ENCODE measurements at regions not wholly inside any gene's neighbourhood (a gene's known extent, or its start where the extent isn't known, plus 50 kb on each side); places are given as distances from the start of the nearest gene placed in this dataset.

DNA sequence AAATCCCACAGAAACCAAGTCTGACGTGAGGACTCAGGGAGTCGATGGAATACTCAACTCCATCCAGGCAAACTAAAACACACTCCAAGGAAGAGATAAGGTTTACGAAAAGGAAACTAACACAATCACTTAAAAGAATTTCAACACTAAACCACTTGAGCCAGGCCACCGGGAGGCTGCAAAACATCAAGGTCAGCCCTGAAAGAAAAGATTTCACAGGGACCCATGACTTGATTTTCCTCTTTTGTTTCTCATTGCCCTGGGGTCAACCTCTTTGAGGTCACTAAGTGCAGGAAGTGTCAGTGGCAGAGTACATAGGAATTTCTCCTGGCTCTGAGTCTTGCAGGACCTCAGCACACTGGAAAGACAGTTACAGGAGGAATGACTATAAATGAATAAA lies 77.8 kb upstream of the TARS1 start:
- TF ChIP-seq, protein P1, sequence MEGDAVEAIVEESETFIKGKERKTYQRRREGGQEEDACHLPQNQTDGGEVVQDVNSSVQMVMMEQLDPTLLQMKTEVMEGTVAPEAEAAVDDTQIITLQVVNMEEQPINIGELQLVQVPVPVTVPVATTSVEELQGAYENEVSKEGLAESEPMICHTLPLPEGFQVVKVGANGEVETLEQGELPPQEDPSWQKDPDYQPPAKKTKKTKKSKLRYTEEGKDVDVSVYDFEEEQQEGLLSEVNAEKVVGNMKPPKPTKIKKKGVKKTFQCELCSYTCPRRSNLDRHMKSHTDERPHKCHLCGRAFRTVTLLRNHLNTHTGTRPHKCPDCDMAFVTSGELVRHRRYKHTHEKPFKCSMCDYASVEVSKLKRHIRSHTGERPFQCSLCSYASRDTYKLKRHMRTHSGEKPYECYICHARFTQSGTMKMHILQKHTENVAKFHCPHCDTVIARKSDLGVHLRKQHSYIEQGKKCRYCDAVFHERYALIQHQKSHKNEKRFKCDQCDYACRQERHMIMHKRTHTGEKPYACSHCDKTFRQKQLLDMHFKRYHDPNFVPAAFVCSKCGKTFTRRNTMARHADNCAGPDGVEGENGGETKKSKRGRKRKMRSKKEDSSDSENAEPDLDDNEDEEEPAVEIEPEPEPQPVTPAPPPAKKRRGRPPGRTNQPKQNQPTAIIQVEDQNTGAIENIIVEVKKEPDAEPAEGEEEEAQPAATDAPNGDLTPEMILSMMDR (IDR thresholded peaks at IDR 0.05; ENCODE audit: low read depth, low read length, poor library complexity, severe bottlenecking) = no peak
- TF ChIP-seq EZH2phosphoT487 (IDR thresholded peaks at IDR 0.05; ENCODE audit: borderline replicate concordance, low read length) = no peak

All from DOHH2 (cell line).